ENCODE measurements at regions not wholly inside any gene's neighbourhood (a gene's known extent, or its start where the extent isn't known, plus 50 kb on each side); places are given as distances from the start of the nearest gene placed in this dataset.
"Not testable (repeated sequence)": the region's sequence is repeated elsewhere in the genome, so short reads cannot be mapped to it uniquely, and the experiment has no call there.

GRCh38 chr4:63085091-63085490 lies 1324.2 kb downstream of the TECRL start:
- no peak overlapping the region for H3K4me2 ChIP-seq (ENCODE audit: low read length)
- TF ChIP-seq, protein P1, sequence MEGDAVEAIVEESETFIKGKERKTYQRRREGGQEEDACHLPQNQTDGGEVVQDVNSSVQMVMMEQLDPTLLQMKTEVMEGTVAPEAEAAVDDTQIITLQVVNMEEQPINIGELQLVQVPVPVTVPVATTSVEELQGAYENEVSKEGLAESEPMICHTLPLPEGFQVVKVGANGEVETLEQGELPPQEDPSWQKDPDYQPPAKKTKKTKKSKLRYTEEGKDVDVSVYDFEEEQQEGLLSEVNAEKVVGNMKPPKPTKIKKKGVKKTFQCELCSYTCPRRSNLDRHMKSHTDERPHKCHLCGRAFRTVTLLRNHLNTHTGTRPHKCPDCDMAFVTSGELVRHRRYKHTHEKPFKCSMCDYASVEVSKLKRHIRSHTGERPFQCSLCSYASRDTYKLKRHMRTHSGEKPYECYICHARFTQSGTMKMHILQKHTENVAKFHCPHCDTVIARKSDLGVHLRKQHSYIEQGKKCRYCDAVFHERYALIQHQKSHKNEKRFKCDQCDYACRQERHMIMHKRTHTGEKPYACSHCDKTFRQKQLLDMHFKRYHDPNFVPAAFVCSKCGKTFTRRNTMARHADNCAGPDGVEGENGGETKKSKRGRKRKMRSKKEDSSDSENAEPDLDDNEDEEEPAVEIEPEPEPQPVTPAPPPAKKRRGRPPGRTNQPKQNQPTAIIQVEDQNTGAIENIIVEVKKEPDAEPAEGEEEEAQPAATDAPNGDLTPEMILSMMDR (IDR thresholded peaks at IDR 0.05; ENCODE audit: low read depth, low read length, poor library complexity, severe bottlenecking): no peak
- no peak for TF ChIP-seq EZH2phosphoT487 (IDR thresholded peaks at IDR 0.05; ENCODE audit: borderline replicate concordance, low read length)
- no peaks in the 10 kb centered on the region for H3K27me3 ChIP-seq (ENCODE audit: control insufficient read depth, low read length)
- no peaks in the 10 kb centered on the region for H3K4me1 ChIP-seq (ENCODE audit: control insufficient read depth, low read length)
- peaks cover 4% of the 10 kb centered on the region; the same call in 1 of the 2 replicates for H3K9me3 ChIP-seq (ENCODE audit: control insufficient read depth, insufficient read depth, low read length)
- H3K4me3 ChIP-seq (ENCODE audit: low read length): no peak overlapping the region
- no peaks in the 10 kb centered on the region for H3F3A ChIP-seq (ENCODE audit: control insufficient read depth, insufficient read depth)
- H3K9me2 ChIP-seq (replicated peaks; ENCODE audit: control insufficient read depth, low read length): no peaks in the 10 kb centered on the region
- H3K79me2 ChIP-seq (ENCODE audit: control insufficient read depth, low read length): no peaks in the 10 kb centered on the region
- H4K20me1 ChIP-seq (ENCODE audit: control insufficient read depth, insufficient read depth, low read depth, low read length): no peaks in the 10 kb centered on the region
- H3K27ac ChIP-seq (ENCODE audit: low read depth, low read length): no peak overlapping the region
- H3K36me3 ChIP-seq (ENCODE audit: control insufficient read depth, low read length): no peaks in the 10 kb centered on the region

- Histone ChIP-seq H4K20me1 (ENCODE audit: control insufficient read depth, insufficient read depth, low read depth, low read length) (no peaks in the 10 kb centered on the region), H3K79me2 (ENCODE audit: control insufficient read depth, low read length) (no peaks in the 10 kb centered on the region), H3F3A (ENCODE audit: control insufficient read depth, insufficient read depth) (no peaks in the 10 kb centered on the region), H3K27ac (ENCODE audit: low read depth, low read length) (no peak overlapping the region), H3K27me3 (ENCODE audit: control insufficient read depth, low read length) (no peaks in the 10 kb centered on the region), H3K4me1 (ENCODE audit: control insufficient read depth, low read length) (no peaks in the 10 kb centered on the region), H3K9me3 (ENCODE audit: control insufficient read depth, insufficient read depth, low read length) (peaks cover 4% of the 10 kb centered on the region; the same call in 1 of the 2 replicates), H3K4me2 (ENCODE audit: low read length) (no peak overlapping the region), H3K9me2 (replicated peaks; ENCODE audit: control insufficient read depth, low read length) (no peaks in the 10 kb centered on the region), H3K36me3 (ENCODE audit: control insufficient read depth, low read length) (no peaks in the 10 kb centered on the region), H3K4me3 (ENCODE audit: low read length) (no peak overlapping the region)
- TF ChIP-seq EZH2phosphoT487 (IDR thresholded peaks at IDR 0.05; ENCODE audit: borderline replicate concordance, low read length): no peak
- TF ChIP-seq, protein P1 (IDR thresholded peaks at IDR 0.05; ENCODE audit: low read depth, low read length, poor library complexity, severe bottlenecking): no peak
These were observed 1328.3 kb downstream of the TECRL start for GRCh38 chr4:63080934-63081333.

DNA sequence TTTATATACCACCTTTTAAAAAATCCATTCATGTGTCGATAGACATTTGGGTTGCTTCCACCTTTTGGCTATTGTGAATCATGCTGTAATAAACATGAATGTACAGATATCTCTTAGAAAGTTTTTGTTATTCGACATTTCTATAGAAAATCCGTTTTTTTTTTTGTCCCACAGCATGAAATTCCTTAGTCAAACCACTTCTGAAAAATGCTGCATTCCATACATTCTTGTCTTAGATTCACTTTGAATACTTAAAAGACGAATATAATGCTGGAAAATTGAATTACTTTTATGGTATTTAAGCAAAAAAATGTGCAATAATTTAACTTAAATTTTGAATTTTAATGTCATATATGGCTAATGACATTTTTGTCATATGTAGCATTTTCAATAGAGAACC lies 1345.5 kb downstream of the TECRL start:
- no peaks in the 10 kb centered on the region for H3K9me3 ChIP-seq (ENCODE audit: control insufficient read depth, insufficient read depth, low read length)
- no peak overlapping the region for H3K4me3 ChIP-seq (ENCODE audit: low read length)
- H3K36me3 ChIP-seq (ENCODE audit: control insufficient read depth, low read length): no peaks in the 10 kb centered on the region
- no peak for TF ChIP-seq EZH2phosphoT487 (IDR thresholded peaks at IDR 0.05; ENCODE audit: borderline replicate concordance, low read length)
- TF ChIP-seq, protein P1 (IDR thresholded peaks at IDR 0.05; ENCODE audit: low read depth, low read length, poor library complexity, severe bottlenecking): no peak
- no peak overlapping the region for H3K27ac ChIP-seq (ENCODE audit: low read depth, low read length)
- no peaks in the 10 kb centered on the region for H4K20me1 ChIP-seq (ENCODE audit: control insufficient read depth, insufficient read depth, low read depth, low read length)
- no peaks in the 10 kb centered on the region for H3K27me3 ChIP-seq (ENCODE audit: control insufficient read depth, low read length)
- no peaks in the 10 kb centered on the region for H3K79me2 ChIP-seq (ENCODE audit: control insufficient read depth, low read length)
- H3K9me2 ChIP-seq (replicated peaks; ENCODE audit: control insufficient read depth, low read length): no peaks in the 10 kb centered on the region
- no peaks in the 10 kb centered on the region for H3K4me1 ChIP-seq (ENCODE audit: control insufficient read depth, low read length)
- H3K4me2 ChIP-seq (ENCODE audit: low read length): no peak overlapping the region
- no peaks in the 10 kb centered on the region for H3F3A ChIP-seq (ENCODE audit: control insufficient read depth, insufficient read depth)

DNA sequence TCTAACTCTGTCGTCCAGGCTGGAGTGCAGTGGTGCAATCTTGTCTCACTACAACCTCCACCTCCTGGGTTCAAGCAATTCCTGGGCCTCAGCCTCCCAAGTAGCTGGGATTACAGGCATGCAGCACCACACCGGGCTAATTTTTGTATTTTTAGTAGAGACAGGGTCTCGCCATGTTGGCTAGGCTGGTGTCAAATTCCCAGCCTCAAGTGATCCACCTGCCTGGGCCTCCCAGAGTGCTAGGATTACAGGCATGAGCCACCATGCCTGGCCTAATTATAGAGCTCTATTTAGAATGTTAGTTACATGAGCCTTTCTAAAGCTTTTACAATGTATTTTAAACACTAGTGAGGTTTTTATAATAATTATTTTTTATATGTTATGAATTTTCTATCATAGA lies 1346.4 kb downstream of the TECRL start:
- H3K36me3 ChIP-seq (ENCODE audit: control insufficient read depth, low read length); H3F3A ChIP-seq (ENCODE audit: control insufficient read depth, insufficient read depth); H3K9me3 ChIP-seq (ENCODE audit: control insufficient read depth, insufficient read depth, low read length); H3K4me3 ChIP-seq (ENCODE audit: low read length); H3K4me2 ChIP-seq (ENCODE audit: low read length); H3K9me2 ChIP-seq (replicated peaks; ENCODE audit: control insufficient read depth, low read length); H3K27ac ChIP-seq (ENCODE audit: low read depth, low read length); H3K4me1 ChIP-seq (ENCODE audit: control insufficient read depth, low read length); H3K79me2 ChIP-seq (ENCODE audit: control insufficient read depth, low read length); H4K20me1 ChIP-seq (ENCODE audit: control insufficient read depth, insufficient read depth, low read depth, low read length); H3K27me3 ChIP-seq (ENCODE audit: control insufficient read depth, low read length): not testable (repeated sequence)

All from DOHH2 (cell line).